ENCODE measurements at regions not wholly inside any gene's neighbourhood (a gene's known extent, or its start where the extent isn't known, plus 50 kb on each side); places are given as distances from the start of the nearest gene placed in this dataset.
A peak's percentile ranks its signal among the peaks of the same experiment; 100 is the strongest.

GRCh38 chr20:52859156-52859876 is 112.8 kb upstream of the TSHZ2 start:
- Histone ChIP-seq H3K56ac (replicated peaks; ENCODE audit: insufficient read length, low read depth, low read length) (no peak overlapping the region), H3K9ac (replicated peaks in 1 of 4; ENCODE audit: extremely low read depth in 1 of 4, low read depth in 3 of 4, low read length in 3 of 4) (no peak overlapping the region), H4K8ac (ENCODE audit: extremely low read depth, insufficient read depth, low read length) (no peak overlapping the region), H2AFZ (ENCODE audit: low read length) (peak overlapping the region; percentile 42; the same call in 1 of the 2 replicates), H3K4me2 (ENCODE audit: insufficient read depth in 1 of 2, low read depth in 2 of 2, low read length in 2 of 2) (no peak overlapping the region), H2BK120ac (replicated peaks; ENCODE audit: low read depth, low read length) (no peak overlapping the region), H2BK12ac (ENCODE audit: low read depth, low read length) (no peak overlapping the region), H3K23ac (ENCODE audit: insufficient read length) (no peak overlapping the region), H2BK15ac (ENCODE audit: low read length) (no peak overlapping the region), H3K23me2 (ENCODE audit: low read depth, low read length) (no peaks in the 10 kb centered on the region), H3K4ac (replicated peaks; ENCODE audit: insufficient read length, low read depth, low read length) (no peak overlapping the region), H3K27ac (ENCODE audit: low read depth, low read length) (no peak overlapping the region), H3K36me3 (ENCODE audit: control insufficient read depth in 2 of 4, insufficient read depth in 4 of 4, low read length in 3 of 4) (no peaks in the 10 kb centered on the region), H4K20me1 (replicated peaks in 1 of 2; ENCODE audit: control insufficient read depth in 1 of 2, insufficient read depth in 2 of 2, low read length in 2 of 2) (no peaks in the 10 kb centered on the region), H3K4me1 (replicated peaks in 1 of 4; ENCODE audit: control insufficient read depth in 3 of 4, insufficient read depth in 4 of 4, low read length in 3 of 4) (no peaks in the 10 kb centered on the region; a peak in 1 of 7 replicates), H3K9me3 (ENCODE audit: insufficient read depth in 2 of 2, low read depth in 1 of 2, low read length in 1 of 2) (no peaks in the 10 kb centered on the region), H2AK5ac (ENCODE audit: low read depth, low read length) (no peak overlapping the region), H3K4me3 (ENCODE audit: extremely low read depth in 1 of 4, insufficient read depth in 2 of 4, low read depth in 3 of 4, low read length in 4 of 4) (no peak overlapping the region), H4K5ac (ENCODE audit: insufficient read length, low read depth, low read length) (no peak overlapping the region), H3K27me3 (replicated peaks in 1 of 4; ENCODE audit: control insufficient read depth in 3 of 4, extremely low read depth in 1 of 4, insufficient read depth in 3 of 4, low read length in 3 of 4) (no peaks in the 10 kb centered on the region), H3K79me2 (ENCODE audit: control insufficient read depth in 1 of 2, insufficient read depth in 2 of 2, low read length in 2 of 2) (no peaks in the 10 kb centered on the region), H3K79me1 (ENCODE audit: low read depth, low read length) (no peaks in the 10 kb centered on the region), H3K18ac (ENCODE audit: extremely low read depth, low read length) (no peak overlapping the region), H2BK5ac (ENCODE audit: low read depth, low read length) (no peak overlapping the region), H3K14ac (ENCODE audit: insufficient read length) (no peak overlapping the region), H2BK20ac (ENCODE audit: low read length) (no peak overlapping the region), H4K91ac (replicated peaks; ENCODE audit: insufficient read length, low read length) (no peak overlapping the region)
- FAIRE-seq: no peak
- CTCF ChIA-PET (ENCODE audit: partially characterized antibody): interaction anchor here (1.0 kb wide), 1 partner anchor 689 kb away, joined by 3 read pairs; no protein-coding TSS in a partner anchor
- WGBS, 2 experiments (ENCODE audit: extremely low coverage in 1 of 2, insufficient coverage in 1 of 2, insufficient read length in 1 of 2, insufficient replicate concordance in 2 of 2, low coverage in 1 of 2, low lambda C conversion rate in 2 of 2, missing lambda C conversion rate in 1 of 2): 89% methylated on average over 8 of the region's 8 CpGs; no CpG with 5 or more reads in 1 of the 2 experiments
- no peak for DNase-seq (ENCODE audit: low read depth in 1 of 2, low spot score in 2 of 2)
- POLR2A ChIA-PET (ENCODE audit: partially characterized antibody): no interaction called here
- TF ChIP-seq KDM1A (IDR thresholded peaks at IDR 0.05; ENCODE audit: borderline replicate concordance, low read length): no peak
- TF ChIP-seq CTCF (IDR thresholded peaks at IDR 0.05; ENCODE audit: control extremely low read depth in 1 of 3, insufficient read depth in 1 of 3, low read depth in 1 of 3, low read length in 3 of 3): no peak
- no peak for TF ChIP-seq ZNF274 (IDR thresholded peaks at IDR 0.05; ENCODE audit: borderline replicate concordance, extremely low read depth, low read length)
- TF ChIP-seq RXRA (IDR thresholded peaks at IDR 0.05; ENCODE audit: insufficient read depth, low read depth, low read length): no peak
- TF ChIP-seq SIN3A (conservative IDR thresholded peaks at IDR 0.05 in 1 of 2, IDR thresholded peaks at IDR 0.05 in 1 of 2; ENCODE audit: low read depth in 1 of 2, low read length in 2 of 2): no peak
- TF ChIP-seq RFX5 (IDR thresholded peaks at IDR 0.05; ENCODE audit: borderline replicate concordance, low read depth, low read length): no peak

Data from H1 (cell line).